KG1 (cell line): ENCODE measurements at regions not wholly inside any gene's neighbourhood (a gene's known extent, or its start where the extent isn't known, plus 50 kb on each side); places are given as distances from the start of the nearest gene placed in this dataset.
"Not testable (repeated sequence)": the region's sequence is repeated elsewhere in the genome, so short reads cannot be mapped to it uniquely, and the experiment has no call there.

Experiments used
- DNase-seq: peaks from one replicate; lab custom pipeline; 2025; lab: John Stamatoyannopoulos, UW

DNA sequence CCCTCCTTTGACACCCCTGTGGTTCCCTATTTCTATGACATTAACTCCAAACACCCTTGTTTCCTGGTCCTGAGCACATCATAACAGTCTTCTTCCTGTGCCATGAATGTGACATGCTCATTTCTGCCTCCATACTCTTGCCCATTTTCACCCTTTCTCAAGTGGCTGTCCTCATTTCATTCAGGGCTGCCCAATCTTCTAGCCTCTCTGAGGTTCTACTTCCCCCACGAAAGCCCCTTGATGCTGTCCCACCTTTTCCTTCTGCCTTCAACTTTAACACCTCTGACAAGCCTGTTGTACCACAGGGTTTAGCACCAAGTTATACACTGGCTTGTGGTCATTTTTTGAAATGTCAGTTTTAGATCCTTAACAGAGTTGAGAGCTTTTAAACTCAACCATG lies 136.2 kb upstream of the BOD1L1 start:
- no peak for DNase-seq

DNA sequence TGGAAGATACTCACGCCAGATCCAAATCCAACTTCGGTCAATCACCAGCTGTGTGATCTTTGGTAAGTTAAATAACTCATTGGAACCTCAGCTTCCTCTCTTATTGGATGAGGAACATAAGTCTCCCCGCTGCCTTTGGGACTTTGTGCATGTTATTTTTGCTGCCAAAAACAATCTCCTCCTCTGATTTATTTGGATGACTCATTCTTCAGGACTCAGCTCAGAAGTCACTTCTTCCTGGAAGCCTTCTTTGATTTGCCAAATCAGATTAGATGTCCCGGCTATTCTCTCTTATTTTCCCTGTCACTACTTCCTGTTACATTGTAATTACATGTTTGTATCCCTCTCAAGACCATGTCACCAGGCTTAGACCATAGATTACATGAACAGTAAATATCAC lies 138.0 kb upstream of the BOD1L1 start:
- no peak for DNase-seq

DNA sequence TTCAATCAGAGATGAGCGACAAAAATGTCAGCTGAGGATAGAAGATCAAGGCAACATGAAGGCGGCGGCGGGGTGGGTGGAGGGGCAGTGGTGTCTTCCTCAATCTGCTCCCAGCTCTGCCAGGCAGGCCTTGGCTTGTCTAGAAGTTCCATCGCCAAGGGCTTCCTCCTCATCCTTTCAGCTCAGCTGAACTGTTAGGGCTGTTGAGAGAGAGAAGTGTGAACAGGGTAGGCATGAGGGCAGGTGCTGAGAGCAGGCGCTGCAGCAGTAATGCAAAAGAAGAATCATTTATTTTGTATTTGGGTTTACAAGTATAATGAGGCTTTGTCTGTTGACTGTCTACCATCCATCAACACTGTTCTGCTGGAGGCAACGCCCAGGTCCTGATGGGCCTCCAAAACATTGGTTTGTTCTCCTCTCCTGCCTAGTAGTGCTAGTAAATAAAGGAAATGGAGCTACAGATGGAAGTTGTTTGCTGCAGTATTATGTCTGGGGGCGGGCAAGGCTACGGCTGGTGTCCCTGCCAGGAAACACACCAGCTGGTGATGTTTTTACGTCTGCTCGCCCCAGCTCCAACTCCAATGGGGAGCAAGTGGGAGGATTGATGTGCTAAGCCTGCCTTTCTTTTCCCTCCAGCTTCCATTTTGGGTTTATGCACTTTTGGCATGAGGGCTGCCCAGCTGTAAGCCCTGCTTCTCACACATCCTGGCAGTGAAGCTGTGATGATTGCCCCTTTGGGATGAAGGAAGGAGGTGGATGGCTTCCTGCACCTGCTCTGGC lies 139.4 kb upstream of the BOD1L1 start:
- DNase-seq: no peak

DNA sequence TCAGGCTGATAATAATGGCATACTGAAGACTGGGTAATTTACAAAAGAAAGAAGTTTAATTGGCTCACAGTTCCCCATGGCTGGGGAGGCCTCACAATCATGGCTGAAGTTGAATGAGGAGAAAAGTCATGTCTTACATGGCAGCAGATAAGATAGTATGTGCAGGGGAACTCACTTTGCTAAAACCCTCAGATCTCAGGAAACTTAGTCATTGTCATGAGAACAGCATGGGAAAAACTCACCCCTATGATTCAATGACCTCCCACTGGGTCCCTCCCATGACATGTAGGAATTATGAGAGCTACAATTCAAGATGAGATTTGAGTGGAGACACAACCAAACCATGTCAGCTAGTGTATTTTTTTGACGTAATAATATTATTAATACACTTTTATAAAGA lies 149.8 kb upstream of the BOD1L1 start:
- DNase-seq: no peak

DNA sequence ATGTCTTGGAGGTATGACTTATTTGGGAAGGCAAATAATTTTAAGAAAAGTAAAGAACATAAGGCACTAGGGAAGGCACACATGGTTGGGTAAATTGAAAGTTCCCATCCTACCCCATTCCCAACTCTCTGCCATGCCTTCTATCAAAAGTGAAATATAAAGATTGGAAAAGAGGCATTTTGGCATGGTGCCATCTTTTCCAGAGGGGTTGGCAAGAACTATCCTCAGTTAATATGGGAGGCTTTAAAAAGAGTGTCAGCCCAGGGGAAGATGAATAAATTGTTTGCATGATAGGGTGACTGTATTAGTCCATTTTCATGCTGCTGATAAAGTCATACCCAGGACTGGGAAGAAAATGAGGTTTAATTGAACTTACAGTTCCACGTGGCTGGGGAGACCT lies 150.8 kb upstream of the BOD1L1 start:
- no peak for DNase-seq

DNA sequence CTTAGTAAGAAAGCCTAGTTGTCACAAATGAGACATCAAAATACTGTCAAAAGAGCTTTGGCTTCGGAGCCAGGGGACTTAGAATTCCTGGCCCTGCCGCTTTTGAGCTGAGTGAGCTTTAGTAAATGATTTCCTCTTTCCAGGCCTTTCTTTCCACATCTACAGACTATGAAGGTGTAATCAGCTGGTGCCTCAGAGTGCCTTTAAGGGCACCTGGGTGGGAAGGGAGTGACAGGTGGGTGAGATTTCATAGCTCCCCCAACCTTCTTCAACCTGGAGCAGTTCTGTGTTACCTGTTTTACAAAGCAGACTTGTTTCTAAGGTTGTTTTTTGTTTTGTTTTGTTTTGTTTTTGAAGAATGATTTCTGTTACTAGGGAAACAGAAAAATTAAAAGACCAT lies 154.7 kb upstream of the BOD1L1 start:
- no peak for DNase-seq

DNA sequence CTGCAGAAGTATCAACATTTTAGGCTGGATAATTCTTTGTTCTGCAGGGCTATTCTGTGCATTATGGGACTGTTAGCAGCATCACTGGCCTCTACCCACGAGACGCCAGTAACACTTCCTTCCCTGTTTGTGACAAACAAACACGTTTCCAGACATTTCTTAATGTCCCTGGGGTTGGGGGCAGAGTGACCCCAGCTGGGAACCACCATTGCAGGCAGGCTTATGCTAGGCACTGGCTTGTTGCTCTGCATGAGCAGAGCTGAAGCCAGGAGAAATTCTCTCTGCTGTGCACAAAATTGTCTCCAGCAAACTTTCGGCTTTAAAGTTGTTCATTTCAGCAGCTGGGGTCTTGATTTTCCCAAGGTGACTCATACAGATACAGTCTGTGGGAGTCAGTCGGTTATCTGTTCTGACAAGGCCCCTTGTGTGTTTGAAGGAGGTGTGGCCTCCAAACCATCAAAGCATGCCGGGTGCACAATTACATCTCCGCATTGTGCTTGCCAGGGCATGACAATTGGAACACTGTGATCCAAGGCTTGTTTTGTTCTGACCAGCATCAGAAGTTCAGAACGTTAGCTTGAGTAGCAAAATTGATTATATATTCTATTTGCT lies 156.4 kb upstream of the BOD1L1 start:
- no peak for DNase-seq

DNA sequence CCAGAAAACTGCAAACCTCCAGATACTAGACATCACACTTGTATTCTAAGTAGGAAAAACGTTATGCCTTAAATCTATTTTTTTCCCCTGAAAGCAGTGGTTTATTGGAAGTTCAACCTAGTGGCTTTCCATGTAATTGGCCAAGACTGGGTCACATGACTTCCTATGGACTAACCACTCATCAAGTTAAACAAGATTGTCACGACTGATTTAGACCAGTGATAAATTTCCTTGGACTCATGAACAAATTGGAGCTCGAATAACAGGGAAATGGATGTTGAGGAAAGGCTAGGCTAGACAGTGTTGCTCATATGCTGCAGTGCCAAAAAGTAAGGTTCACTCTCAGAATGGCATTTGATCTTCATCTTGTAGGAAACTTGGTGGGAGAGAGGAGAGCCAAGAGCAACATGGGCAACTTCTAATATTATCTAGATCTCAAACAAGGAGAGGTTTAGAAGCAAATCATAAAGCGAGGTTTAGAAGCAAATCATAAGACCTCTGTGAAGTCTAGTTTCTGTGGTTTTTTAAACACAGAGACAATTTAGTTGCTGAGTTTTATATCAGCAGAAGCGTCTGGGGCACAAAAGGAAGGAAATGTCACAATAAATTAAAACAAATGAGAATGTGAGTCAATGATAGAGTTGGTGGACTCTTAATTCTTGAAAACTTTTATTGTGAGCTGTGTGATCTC lies 165.6 kb upstream of the BOD1L1 start:
- DNase-seq: peak; percentile 15

DNA sequence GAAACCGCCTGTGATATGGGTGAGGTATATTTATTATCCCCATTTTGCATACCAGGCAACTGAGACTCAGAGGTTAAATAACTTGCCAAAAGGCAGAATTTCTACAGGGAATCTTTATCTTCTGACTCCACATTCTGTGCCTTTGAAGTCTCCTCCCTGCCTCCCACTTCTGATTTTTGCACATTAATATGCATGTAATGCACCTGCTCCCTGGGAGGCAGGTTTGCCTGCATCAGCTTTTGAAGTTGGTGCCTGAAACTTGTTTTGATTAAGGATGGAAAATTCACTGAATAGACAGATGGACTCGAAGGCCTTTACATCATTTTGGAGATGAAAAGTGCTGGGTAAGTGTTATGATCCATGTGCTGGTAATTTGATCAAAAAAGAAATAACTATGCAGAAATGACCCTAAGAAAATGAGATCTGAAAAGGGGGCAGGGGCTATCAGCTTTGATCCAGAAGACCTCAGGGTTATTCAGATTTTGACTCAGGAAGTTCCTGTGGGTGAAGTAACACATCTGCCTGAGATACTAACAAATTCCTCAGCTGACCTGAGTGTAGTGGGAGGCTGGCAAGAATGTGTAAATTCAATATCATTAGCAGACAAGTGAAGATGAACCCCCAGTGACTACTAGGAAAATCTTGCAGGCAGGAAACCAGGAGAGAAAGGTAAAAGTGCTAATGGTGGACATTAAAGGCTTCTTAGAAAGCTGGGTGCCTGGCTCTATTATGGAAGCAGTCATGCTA lies 167.5 kb upstream of the BOD1L1 start:
- DNase-seq: no peak

DNA sequence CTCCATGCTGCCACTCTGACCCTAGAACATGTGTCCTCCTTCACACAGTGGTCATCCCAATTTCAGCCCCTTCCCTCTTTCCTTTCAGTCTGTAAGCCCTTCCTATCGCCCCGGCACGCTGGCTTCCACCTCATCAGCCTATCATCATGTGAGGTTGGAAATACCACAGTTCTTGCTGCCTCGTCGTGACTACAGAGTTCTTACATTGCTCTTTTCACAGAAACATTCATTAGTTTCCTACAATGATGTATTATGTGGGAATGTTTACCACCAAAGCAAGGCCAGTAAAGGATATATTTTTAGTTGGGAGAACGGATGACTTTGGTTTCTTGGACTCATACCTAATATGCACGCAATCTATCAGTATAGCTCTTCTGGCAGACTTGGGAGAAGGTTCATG lies 169.5 kb upstream of the BOD1L1 start:
- DNase-seq: no peak

DNA sequence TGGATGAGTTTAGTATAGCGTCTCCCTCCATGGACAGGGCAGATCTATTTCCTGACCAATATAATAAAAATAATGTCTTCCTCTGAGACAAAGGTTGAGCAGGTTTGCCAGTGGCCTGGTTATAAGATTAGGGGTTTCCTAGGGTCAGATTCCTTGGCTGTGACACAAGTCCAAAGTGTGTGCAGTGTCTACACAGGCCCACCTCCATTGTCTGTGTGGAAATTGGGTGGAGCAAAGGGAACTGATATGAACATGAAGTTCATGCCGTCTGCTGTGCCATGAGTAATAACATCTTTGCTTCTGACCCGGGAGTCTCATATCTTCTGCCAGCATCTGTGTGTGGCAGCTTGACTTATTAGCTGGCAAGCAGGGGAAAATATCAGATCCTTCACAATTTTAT lies 187.7 kb upstream of the BOD1L1 start:
- no peak for DNase-seq

DNA sequence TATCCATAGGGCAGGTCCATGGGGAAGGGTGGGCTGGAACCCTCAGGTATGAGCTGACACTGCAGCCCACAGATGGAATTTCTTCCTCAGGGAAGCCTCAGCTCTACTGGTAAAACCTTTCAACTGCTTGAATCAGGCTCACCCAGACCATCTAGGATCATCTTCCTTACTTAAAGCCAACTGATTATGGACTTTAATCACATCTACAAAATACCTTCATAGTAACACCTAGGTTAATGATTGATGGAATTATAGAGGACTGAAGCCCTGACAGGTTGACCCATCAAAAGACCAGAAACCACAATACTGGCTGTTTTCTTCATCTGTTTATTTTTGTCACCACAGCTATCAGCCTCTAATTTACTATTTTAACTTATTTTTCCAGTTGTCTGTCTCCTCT lies 188.9 kb upstream of the BOD1L1 start:
- DNase-seq: no peak

DNA sequence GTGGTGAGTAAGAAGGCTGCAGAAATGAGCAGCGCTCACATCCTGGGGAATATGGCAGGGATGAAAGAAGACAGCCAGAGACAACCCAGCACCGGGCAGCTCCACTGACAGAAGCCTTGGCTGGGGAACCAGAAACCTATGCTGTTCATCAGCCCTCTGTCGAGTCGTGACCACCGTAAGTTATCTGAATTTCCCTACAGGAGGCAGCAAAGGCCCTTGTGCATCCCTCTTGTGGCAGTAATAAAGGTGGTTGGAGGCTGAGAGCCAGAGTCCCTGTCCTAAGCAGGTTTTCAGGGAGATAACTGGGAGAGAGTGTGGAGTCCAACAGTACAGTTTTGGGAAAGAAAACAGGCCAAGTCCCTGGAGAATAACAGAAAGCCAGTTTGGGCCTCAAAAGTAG lies 194.0 kb upstream of the BOD1L1 start:
- DNase-seq: no peak

DNA sequence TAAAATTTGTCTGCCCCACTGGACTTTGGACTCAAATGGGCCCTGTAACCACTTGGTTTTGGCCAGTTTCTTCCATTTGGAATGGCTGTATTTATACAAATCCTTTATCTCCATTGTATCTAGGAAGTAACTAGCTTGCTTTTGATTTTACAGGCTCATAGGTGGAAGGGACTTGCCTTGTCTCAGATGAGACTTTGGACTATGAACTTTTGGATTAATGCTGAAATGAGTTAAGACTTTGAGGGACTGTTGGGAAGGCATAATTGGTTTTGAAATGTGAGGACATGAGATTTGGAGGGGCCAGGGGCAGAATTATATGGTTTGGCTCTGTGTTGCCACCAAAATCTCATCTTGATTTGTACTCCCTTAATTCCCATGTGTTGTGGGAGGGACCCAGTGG lies 198.3 kb upstream of the BOD1L1 start:
- DNase-seq: not testable (repeated sequence)

DNA sequence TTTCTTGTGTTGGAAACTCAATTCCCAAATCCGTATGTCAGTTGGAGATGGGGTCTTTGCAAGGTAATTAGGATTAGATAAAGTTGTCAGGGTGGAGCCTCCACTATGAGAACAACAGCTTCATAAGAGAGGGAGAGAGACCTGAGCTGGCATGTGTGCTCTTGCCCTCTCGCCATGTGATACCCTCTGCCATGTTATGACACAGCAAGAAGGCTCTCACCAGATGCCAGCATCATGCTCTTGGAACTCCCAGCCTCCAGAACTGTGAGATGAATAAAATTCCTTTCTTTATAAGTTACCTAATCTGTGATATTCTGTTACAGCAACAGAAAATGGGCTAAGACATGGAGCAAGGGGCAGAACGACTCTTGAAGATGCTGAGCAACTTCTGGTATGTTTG lies 201.9 kb upstream of the BOD1L1 start:
- DNase-seq: no peak

DNA sequence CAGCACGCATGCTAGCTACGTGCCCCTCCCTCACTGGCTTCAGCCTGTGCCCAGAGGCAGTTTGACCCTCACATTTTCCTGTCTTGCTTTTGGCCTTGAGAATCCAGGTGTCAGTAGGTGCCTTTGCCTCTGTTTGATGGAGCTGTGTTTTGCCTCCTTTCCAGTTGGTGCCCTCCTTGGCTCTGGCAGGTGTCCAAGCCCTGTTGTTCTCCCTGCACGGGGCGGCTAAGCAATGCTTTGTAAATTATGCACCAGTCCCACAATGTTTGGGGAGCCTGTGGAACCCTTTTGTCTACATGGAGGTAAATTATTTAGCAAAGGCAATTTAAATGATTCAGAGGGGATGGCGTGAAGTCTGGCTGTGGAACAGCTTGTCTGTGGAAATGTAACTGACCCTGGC lies 202.9 kb upstream of the BOD1L1 start:
- DNase-seq: no peak

DNA sequence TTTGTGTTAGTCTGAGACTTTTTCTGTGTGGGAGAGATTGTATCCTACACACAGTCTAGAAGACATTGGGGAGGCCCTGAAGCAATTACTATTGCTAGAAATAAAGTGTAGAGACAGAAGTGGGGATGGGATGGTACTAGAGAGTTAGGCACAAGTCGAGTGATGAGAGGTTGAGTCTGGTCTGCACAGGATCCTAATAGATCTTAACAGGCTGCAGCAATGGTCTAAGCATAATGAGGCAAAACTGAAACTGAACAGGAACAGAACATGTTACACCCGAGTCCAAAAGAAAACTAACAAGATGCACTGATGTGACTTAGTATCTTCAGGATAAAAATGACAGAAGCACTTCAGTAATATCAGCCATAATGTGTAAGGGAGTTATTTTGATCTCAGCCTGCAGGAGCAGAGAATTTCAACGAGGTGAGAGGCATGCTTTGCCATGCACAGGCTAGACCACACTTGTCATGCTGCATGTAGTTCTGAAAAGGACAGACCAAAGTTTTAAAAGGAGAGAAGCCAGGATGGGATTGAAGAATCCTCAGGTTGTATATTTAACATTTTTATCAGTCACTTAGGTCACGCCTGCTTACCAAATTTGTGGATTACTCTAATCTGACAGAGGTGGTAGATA lies 205.8 kb upstream of the BOD1L1 start:
- DNase-seq: no peak

DNA sequence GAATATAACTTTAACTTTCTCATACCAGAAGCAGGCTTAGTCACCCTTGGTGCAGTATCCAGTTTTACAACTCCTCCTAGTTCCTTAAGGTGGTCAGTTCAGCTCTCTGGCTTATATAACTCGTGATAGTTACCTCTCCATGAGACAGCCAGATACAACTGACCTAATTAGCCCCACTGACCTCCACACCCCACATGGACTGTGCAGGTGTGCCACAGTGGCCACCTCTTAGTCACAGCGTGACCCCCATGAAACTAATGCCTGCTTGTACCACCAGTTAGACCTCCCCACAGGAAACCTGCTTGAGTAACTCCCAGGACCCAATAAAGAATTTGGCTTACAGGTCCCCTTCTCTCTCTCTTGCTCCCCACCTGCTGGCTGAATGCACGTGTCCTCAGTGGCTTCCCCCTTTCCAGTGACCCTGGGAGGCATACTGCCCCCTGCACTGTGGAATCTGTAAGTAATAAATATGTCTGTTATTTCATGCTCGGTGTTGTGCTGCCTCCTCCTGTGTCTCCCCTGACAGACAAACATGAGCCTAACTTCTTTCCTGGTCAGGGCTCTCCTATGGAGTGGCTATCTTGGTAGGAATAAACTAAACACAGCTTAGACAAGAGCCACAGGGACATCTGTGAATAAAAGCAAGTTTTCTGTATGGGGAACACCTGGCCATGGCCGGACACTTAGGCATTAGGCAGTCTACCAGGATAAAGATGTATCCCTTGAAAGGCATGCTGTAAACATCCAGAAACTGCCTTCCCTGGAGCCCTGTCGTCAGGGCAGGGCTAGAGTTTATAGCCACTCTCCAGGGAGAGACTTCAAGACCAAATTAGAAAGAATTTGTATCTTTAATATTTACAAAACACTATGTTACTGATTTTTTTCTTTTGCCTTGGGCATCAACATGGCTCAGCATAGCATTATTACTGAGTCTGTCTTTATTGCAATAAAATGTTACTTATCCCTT lies 209.7 kb upstream of the BOD1L1 start:
- DNase-seq: no peak

DNA sequence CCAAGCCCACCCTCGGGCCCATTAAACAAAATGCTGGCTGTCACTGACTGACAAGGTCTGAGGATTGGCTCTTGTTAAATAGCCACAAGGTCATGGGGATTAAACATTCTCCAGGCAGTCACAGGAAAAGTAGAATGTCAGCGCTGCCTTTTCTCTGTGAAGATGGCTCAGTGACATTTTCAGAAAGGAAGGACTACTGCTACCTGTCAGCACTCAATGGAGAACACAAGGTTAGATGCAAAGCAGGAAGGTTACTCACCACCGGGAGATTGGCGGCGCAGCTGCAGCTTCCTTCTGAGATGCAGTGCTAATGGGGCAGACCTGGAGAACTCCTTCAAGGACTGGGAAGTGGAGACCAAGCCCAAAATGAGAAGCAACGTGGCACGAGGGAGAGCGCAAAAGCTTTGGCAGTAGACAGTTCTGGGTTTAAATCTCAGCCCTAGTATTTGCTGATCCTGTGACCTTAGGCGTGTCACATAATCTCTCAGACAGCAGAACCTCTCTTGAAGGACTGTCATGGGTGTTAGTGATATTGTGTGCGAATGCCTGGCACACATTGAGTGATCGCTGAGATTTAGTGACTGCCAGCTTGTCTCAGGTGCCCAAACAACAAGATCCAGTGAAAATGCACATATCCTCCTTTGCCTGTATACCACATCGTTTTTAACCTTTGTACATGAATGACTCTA lies 213.1 kb upstream of the BOD1L1 start:
- no peak for DNase-seq

DNA sequence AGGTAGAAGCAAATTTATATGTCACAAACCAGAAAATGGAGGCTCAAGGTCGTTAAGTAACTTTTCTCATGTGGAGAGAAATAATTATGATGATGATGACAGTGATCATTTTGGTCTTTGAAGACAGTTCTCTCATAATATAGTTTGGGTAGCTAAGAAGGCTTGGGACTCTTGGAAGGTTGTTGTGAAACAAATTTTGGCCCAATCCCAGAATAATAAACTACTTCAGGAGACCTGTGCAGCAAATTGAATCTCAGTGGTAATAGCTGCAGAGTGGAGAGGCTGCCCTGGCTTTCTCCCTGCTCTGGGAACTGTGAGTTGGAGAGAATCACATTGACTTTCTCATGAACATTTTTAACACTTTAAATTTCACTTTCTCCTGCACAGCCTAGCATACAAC lies 217.2 kb upstream of the BOD1L1 start:
- DNase-seq: no peak
